T-helper 17 cell (primary cell): ENCODE measurements at regions not wholly inside any gene's neighbourhood (a gene's known extent, or its start where the extent isn't known, plus 50 kb on each side); places are given as distances from the start of the nearest gene placed in this dataset.
"Not testable (repeated sequence)": the region's sequence is repeated elsewhere in the genome, so short reads cannot be mapped to it uniquely, and the experiment has no call there.

Source experiments
- ATAC-seq: fragments of 150-1000 bp; cut with Tn5 transposase; 2 replicates; pipeline ENCODE4 v1.10.0; 2021; ENCODE audit warnings: mild to moderate bottlenecking, moderate library complexity
- DNase-seq, 3 donors: peaks; one replicate each; pipeline versions ENCODE4 v3.0.0 to v3.0.0-alpha.2; 2020 to 2021
- H3K9me3 ChIP-seq: one replicate; pipeline ENCODE4 v1.7.0; 2013; ENCODE audit warnings: low read length, mild to moderate bottlenecking; ENCODE audit not compliant: control insufficient read depth, poor library complexity, severe bottlenecking
- H3K27ac Mint-ChIP-seq: one replicate; pipeline ENCODE4 v1.8.0; 2022; ENCODE audit warnings: mild to moderate bottlenecking, moderate library complexity, mixed read lengths
- H3K27me3 Mint-ChIP-seq: one replicate; pipeline ENCODE4 v1.8.0; 2022; ENCODE audit warnings: mixed read lengths
- H3K36me3 Mint-ChIP-seq: one replicate; pipeline ENCODE4 v1.8.0; 2022; ENCODE audit warnings: low read depth, mixed read lengths
- H3K4me1 Mint-ChIP-seq: one replicate; pipeline ENCODE4 v1.8.0; 2022; ENCODE audit warnings: mild to moderate bottlenecking, mixed read lengths
- H3K4me3 Mint-ChIP-seq: one replicate; pipeline ENCODE4 v1.8.0; 2022; ENCODE audit warnings: mild to moderate bottlenecking, moderate library complexity, mixed read lengths

DNA sequence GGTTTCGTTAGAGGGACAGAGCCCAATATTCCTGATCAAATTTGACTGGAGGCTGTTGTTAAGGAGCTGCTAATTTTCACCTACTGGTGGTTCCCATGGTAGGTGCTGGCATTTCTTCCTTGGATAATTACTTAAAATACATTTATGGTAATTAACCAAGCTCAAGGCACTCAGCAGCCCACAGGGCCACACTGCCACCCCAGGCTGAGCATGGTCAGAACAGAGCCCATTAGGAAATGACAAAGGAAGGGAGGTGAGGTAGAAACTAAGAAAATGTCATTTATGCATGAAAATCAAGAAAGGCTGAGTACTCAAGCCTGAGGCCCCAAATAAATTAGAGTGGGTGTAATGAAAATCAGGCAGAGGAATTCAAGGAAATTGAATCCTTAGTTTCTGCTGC is 510.2 kb upstream of the GYPC start:
- H3K9me3 ChIP-seq: no peaks in the 10 kb centered on the region
- Mint-ChIP-seq H3K4me1 (no peaks in the 10 kb centered on the region), H3K27me3 (no peaks in the 10 kb centered on the region), H3K27ac (no peak overlapping the region), H3K4me3 (no peak overlapping the region), H3K36me3 (no peaks in the 10 kb centered on the region)
- DNase-seq (no peak), ATAC-seq (no peak)

DNA sequence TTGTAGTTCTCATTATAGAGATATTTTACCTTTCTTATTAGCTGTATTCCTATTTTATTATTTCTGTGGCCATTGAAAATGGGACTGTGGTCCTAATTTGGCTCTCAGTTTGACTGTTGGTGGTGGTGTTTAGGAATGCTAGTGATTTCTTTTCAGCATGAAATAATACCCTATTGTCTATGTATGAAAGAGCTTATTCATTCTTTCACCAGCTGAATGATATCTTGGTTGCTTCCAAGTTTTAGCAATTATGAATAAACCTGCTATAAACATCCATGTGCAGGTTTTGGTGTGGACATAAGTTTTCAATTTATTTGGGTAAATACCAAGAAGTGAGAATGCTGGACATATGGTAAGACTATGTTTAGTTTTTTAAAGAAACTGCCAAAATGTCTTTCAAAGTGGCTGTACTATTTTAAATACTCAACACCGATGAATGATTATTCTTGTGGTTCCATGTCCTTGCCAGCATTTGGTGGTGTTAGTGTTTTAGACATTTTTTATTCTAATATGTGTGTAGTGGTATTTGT is 501.6 kb upstream of the GYPC start:
- ATAC-seq: no peak
- Mint-ChIP-seq H3K27me3 (no peaks in the 10 kb centered on the region), H3K4me3 (no peak overlapping the region), H3K36me3 (no peaks in the 10 kb centered on the region), H3K4me1 (no peaks in the 10 kb centered on the region), H3K27ac (no peak overlapping the region)
- DNase-seq: no peak
- no peaks in the 10 kb centered on the region for H3K9me3 ChIP-seq

DNA sequence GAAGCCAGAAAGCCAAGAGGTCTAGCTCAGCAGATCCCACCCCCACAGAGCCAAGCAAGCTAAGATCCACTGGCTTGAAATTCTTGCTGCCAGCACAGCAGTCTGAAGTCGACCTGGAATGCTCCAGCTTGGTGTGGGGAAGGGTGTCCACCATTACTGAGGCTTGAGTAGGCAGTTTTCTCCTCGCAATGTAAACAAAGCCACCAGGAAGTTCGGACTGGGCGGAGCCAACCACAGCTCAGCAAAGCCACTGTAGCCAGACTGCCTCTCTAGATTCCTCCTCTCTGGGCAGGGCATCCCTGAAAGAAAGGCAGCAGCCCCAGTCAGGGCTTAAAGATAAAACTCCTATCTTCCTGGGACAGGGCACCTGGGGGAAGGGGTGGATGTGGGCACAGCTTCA is 495.0 kb upstream of the GYPC start:
- not testable (repeated sequence) for H3K27me3 Mint-ChIP-seq, H3K4me1 Mint-ChIP-seq, H3K9me3 ChIP-seq, H3K4me3 Mint-ChIP-seq, H3K27ac Mint-ChIP-seq, H3K36me3 Mint-ChIP-seq, DNase-seq, ATAC-seq

DNA sequence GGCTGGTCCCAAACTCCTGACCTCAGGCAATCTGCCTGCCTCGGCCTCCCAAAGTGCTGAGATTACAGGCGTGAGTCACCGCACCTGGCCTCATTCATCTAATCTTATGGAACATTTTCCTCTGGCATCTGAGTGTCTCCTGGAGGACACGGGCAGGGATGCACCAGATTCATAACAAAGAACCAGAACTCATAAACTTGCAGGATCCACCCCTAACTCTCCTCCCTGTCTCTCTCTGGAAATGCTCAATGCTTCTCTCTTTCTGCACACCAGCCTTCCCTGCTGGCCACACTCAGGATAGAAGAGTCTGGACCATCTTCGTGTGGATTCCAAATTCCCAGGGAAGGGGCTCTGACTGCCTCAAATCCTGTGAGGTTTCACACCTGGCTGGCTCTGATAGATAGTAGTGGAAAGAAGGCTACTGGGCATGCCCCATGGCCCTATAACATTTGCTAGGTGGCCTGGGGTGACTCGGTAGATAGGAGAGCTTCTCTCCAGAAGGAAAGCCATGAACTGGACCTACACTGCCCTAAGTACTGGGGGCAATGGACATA is 483.2 kb upstream of the GYPC start:
- no peak for DNase-seq
- Mint-ChIP-seq H3K4me3 (no peak overlapping the region), H3K4me1 (no peaks in the 10 kb centered on the region), H3K27ac (no peak overlapping the region), H3K27me3 (no peaks in the 10 kb centered on the region), H3K36me3 (no peaks in the 10 kb centered on the region)
- no peak for ATAC-seq
- H3K9me3 ChIP-seq: no peaks in the 10 kb centered on the region

DNA sequence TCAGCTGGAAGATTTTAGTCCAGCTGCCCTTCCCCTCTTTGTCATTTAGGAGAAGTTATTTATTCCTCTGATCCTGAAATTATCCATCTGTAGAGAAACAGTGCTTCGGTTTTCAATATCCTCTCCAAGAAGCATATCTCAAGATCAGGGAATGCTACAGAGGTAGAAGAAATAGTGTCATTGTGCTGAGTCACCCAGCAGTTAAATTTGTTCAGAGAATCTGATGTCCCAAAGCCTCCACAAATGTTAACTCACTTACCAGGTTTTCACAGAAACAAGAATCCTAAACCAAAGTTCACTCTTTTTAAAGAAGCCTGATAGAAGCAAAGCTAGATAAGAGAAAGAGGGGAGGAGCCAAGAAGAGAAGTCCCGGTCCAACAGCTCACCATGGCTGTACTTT is 480.7 kb upstream of the GYPC start:
- H3K9me3 ChIP-seq: no peaks in the 10 kb centered on the region
- Mint-ChIP-seq H3K27ac (no peak overlapping the region), H3K4me1 (no peaks in the 10 kb centered on the region), H3K4me3 (no peak overlapping the region), H3K36me3 (no peaks in the 10 kb centered on the region), H3K27me3 (no peaks in the 10 kb centered on the region)
- ATAC-seq (no peak), DNase-seq (no peak)

DNA sequence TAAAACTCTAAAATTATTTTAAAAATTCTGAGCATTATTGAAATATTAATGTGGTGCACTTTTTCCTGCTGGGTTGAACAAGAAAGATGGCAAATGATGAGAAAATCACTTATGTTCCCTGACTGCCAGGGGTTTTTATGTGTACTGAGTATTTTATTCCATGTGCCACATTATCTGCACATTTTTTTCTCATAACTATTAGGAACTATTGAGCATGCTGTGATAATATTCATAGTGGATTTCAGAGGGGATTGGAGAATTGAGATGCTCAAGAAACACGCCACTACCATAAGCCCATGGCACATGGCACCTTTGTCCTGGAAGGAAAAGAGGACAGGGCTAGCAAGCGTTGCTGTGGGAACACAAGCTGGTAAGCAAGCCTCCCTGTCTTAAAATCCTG is 478.5 kb upstream of the GYPC start:
- Mint-ChIP-seq H3K27ac (no peak overlapping the region), H3K36me3 (no peaks in the 10 kb centered on the region), H3K27me3 (no peaks in the 10 kb centered on the region)

DNA sequence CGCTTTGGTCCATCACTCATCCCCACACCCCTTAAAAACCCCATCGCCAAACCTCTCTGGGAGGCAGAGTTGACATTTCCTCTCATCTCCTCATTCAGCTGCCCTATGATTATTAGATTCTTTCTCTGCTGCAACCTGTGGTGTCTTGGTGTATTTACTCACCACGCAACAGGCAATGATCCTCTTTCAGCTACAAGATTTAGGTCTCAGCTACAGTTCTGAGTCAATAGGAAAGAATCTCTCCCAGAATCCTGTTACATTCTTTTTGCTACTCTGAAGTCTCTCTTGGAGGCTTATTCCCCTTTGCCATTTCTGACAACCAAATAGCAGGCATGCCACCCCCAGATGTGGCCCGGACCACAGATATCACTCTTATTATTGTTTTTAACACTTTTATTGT is 468.3 kb upstream of the GYPC start:
- no peaks in the 10 kb centered on the region for H3K9me3 ChIP-seq
- Mint-ChIP-seq H3K36me3 (no peaks in the 10 kb centered on the region), H3K27ac (no peak overlapping the region), H3K4me1 (no peaks in the 10 kb centered on the region), H3K4me3 (no peak overlapping the region), H3K27me3 (no peaks in the 10 kb centered on the region)
- DNase-seq (no peak), ATAC-seq (no peak)

More for the DNA sequence above, 478.5 kb upstream of the GYPC start:
- H3K9me3 ChIP-seq: no peaks in the 10 kb centered on the region
- no peak for DNase-seq
- Mint-ChIP-seq H3K4me3 (no peak overlapping the region), H3K4me1 (no peaks in the 10 kb centered on the region)
- no peak for ATAC-seq

DNA sequence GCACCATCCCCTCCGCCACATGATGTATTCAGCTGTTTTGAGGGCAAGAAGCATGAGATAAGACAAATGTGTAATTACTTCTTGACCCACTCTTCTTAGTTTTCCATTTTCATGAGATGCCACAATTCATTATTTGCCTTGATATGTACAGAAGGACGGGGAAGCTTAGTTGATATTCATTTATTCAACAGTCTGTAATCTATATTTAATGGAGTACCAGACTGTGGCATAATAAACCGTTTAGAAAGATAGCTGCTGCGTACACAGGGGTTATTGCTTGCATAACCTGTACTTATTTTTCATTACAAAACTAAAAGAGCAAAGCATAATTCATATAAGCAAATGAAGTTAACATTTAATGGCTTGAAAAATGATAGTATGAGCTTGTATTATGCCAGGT is 466.4 kb upstream of the GYPC start:
- no peaks in the 10 kb centered on the region for H3K9me3 ChIP-seq
- peaks cover 6% of the 10 kb centered on the region for H3K27me3 Mint-ChIP-seq
- H3K27ac Mint-ChIP-seq: no peak overlapping the region

DNA sequence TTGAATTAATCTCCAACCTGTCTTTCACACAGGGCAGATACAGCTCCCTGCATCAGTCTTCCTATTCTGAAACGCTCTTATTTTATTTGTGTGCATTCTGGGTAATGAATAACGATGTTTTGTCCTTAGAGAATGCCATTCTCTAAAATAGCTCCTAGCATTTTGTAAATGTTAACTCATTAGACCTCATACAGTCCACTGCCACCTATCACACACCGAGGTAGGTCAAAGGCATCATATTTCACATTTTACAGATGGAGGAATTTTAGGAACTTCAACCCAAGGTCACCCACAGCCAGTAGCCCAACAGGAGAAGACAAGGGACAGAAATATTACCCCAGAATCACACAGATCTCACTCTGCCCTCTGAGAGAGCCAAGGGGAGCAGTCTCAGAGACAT is 455.4 kb upstream of the GYPC start:
- no peak overlapping the region for H3K27ac Mint-ChIP-seq
- H3K4me1 Mint-ChIP-seq: no peaks in the 10 kb centered on the region
- H3K36me3 Mint-ChIP-seq: no peaks in the 10 kb centered on the region
- no peak for DNase-seq
- no peak for ATAC-seq
- H3K4me3 Mint-ChIP-seq: no peak overlapping the region
- no peaks in the 10 kb centered on the region for H3K9me3 ChIP-seq
- H3K27me3 Mint-ChIP-seq: no peaks in the 10 kb centered on the region

More for the DNA sequence above, 466.4 kb upstream of the GYPC start:
- Mint-ChIP-seq H3K4me1 (no peaks in the 10 kb centered on the region), H3K4me3 (no peak overlapping the region), H3K36me3 (no peaks in the 10 kb centered on the region)
- DNase-seq (no peak), ATAC-seq (no peak)

DNA sequence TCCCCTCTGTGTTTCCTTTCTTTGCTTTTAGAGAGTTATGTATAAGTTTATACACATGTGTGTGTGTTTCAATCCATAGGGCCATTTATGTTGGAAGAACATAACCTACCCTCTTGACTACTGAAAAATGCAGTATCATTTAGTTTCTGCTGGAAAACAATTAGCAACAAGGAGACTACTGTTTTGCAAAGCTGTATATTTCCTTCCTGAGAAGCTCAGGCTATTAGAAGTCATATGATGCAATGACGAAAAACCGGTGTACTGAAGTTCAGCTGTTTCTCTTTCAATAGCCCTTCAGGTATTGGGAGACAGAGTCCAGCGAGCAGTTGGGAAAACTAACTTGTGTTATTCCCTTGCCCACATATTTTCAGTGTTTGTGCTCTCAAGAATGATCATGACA is 447.7 kb upstream of the GYPC start:
- Mint-ChIP-seq H3K27me3 (no peaks in the 10 kb centered on the region), H3K27ac (no peak overlapping the region), H3K4me3 (no peak overlapping the region), H3K36me3 (no peaks in the 10 kb centered on the region), H3K4me1 (no peaks in the 10 kb centered on the region)
- ATAC-seq: no peak
- no peaks in the 10 kb centered on the region for H3K9me3 ChIP-seq
- DNase-seq: no peak

DNA sequence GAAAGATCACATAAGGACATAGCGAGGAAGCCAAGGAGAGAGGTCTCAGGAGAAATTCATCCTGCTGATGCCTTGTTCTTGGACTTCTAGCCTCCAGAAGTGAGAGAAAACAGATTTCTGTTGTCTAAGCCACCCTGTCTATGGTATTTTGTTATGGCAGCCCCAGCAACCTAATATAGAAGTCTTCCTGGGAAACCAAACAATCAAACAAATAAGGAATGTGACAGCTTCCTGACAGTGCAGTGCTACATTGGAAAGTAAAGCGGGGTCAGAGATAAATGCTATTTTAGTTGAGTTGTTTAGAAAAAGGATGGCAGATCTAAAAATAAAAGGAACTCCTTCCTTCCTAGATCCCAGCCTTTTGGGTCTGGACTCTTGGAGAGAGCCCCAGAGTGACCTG is 443.2 kb upstream of the GYPC start:
- Mint-ChIP-seq H3K27ac (no peak overlapping the region), H3K27me3 (no peaks in the 10 kb centered on the region), H3K4me3 (no peak overlapping the region), H3K4me1 (peaks cover 2% of the 10 kb centered on the region), H3K36me3 (no peaks in the 10 kb centered on the region)
- ATAC-seq (no peak), DNase-seq (no peak)
- H3K9me3 ChIP-seq: no peaks in the 10 kb centered on the region

DNA sequence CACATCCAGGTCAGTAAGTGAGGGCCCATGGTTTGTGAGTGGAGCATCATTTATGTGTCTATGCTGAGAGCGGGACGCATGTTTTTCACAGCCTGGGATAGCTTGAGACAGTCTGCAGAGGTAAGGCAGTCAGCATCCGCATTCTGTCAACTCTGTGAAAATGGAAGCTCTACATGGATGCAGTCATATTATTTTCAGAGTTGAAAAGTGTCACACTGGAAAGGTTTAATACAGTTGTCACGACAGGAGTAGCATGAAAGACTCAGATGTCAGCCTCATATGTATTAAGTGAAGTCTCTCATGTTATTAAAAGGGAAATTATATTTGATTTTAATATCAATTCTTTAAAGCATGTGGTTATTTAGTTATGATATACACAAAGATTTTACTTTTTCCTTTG is 436.9 kb upstream of the GYPC start:
- H3K36me3 Mint-ChIP-seq: no peaks in the 10 kb centered on the region
- H3K4me1 Mint-ChIP-seq: peaks cover 2% of the 10 kb centered on the region
- no peak for DNase-seq
- no peak overlapping the region for H3K4me3 Mint-ChIP-seq
- no peak overlapping the region for H3K27ac Mint-ChIP-seq
- no peak for ATAC-seq
- peaks cover 5% of the 10 kb centered on the region for H3K27me3 Mint-ChIP-seq
- H3K9me3 ChIP-seq: no peaks in the 10 kb centered on the region

DNA sequence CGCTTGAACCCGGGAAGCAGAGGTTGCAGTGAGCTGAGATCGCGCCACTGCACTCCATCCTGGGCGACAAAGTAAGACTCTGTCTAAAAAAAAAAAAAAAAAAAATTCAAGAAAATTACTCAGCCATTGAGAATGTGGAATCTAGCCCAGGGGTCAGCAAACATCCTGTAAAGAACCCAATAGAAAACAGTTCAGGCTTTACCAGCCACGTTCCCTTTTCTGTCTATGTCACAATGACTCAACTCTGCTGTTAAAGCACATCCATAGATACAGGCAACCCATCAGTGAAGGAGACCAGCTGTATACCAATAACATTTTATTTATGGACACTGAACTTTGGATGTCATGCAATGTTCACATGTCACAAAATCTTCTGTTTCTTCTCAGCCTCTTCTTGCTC is 435.6 kb upstream of the GYPC start:
- no peak for DNase-seq
- H3K4me3 Mint-ChIP-seq: no peak overlapping the region
- H3K36me3 Mint-ChIP-seq: no peaks in the 10 kb centered on the region
- no peaks in the 10 kb centered on the region for H3K9me3 ChIP-seq
- no peak for ATAC-seq
- no peak overlapping the region for H3K27ac Mint-ChIP-seq
- peaks cover under 1% of the 10 kb centered on the region for H3K4me1 Mint-ChIP-seq
- H3K27me3 Mint-ChIP-seq: peaks cover 5% of the 10 kb centered on the region

DNA sequence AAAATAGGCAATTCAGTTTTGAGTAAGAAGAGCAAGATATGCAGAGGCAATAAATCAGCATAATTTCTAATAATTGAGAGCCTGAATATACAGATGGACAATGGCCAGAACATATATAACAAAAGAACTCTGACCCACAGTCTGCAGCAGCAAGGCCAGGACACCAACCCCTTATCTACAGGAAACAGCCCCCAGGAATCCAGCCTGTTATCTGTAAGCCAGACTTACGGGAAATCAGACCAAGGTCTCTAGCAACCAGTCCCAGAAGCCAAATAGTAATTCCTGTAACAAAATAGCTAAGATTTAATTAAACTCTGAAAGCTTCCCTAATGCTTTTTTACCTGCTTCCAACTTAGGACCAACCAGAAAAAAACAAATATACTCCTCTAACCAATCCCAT is 434.5 kb upstream of the GYPC start:
- H3K27ac Mint-ChIP-seq: no peak overlapping the region
- no peak overlapping the region for H3K4me3 Mint-ChIP-seq
- H3K4me1 Mint-ChIP-seq: no peaks in the 10 kb centered on the region
- ATAC-seq (no peak), DNase-seq (no peak)
- no peaks in the 10 kb centered on the region for H3K36me3 Mint-ChIP-seq
- peaks cover 5% of the 10 kb centered on the region for H3K27me3 Mint-ChIP-seq
- H3K9me3 ChIP-seq: no peaks in the 10 kb centered on the region
